Breast epithelium (tissue), 4 donors: ENCODE measurements at regions not wholly inside any gene's neighbourhood (a gene's known extent, or its start where the extent isn't known, plus 50 kb on each side); places are given as distances from the start of the nearest gene placed in this dataset.

Experiments
- DNase-seq, 2 donors: peaks; one replicate each; pipeline ENCODE4 v3.0.0-alpha.2; 2019; ENCODE audit warnings: low spot score in 2 of 2
- H3K27ac ChIP-seq, 2 donors: fragments of 200-600 bp; sonication (generic) in 1 of 2; one replicate each; pipeline ENCODE4 v1.5.1; 2016 to 2019; ENCODE audit warnings: mild to moderate bottlenecking in 1 of 2
- H3K27me3 ChIP-seq, 2 donors: fragments of 200-600 bp; sonication (generic) in 1 of 2; one replicate each; pipeline versions ENCODE4 v1.5.1 to v1.6.0; 2017 to 2019; ENCODE audit warnings: control low read depth in 1 of 2, mild to moderate bottlenecking in 1 of 2
- H3K36me3 ChIP-seq: fragments of 200-600 bp; one replicate; pipeline ENCODE4 v1.5.1; 2019
- H3K4me1 ChIP-seq, 2 donors: fragments of 200-600 bp; sonication (generic); one replicate each; pipeline ENCODE4 v1.5.1; 2016 to 2019; ENCODE audit warnings: control low read depth in 1 of 2
- H3K4me3 ChIP-seq, 3 donors: fragments of 200-600 bp; sonication (generic); 1 replicate in 2 of 3; 2 replicates in 1 of 3; pipeline ENCODE4 v1.5.1; 2016 to 2019; ENCODE audit warnings: mild to moderate bottlenecking in 3 of 3, moderate library complexity in 2 of 3
- H3K9me3 ChIP-seq, 2 donors: fragments of 200-600 bp; sonication (generic) in 1 of 2; one replicate each; pipeline ENCODE4 v1.5.1; 2016 to 2019; ENCODE audit warnings: control low read depth in 1 of 2
- POLR2A ChIP-seq: fragments of 450-650 bp; IDR thresholded peaks from one replicate; pipeline ENCODE4 v1.6.1; 2016; ENCODE audit warnings: antibody characterized with exemption, mild to moderate bottlenecking, moderate library complexity
- POLR2AphosphoS5 ChIP-seq, 3 donors: sonication (generic); formaldehyde crosslinking; IDR thresholded peaks; one replicate each; pipeline ENCODE4 v1.6.1; 2017; ENCODE audit warnings: antibody characterized with exemption in 3 of 3
- intact Hi-C: fragments of 100-400 bp; cut with DNase I; formaldehyde crosslinking; loops from one replicate; pipeline ENCODE4 v1.15.1; 2023; ENCODE audit warnings: low total_unique reads
- TF ChIP-seq, protein P1 (sequence below), 3 donors: fragments of 450-650 bp; IDR thresholded peaks; one replicate each; pipeline ENCODE4 v1.5.1; 2016 to 2017; ENCODE audit warnings: antibody characterized with exemption in 3 of 3, mild to moderate bottlenecking in 3 of 3, moderate library complexity in 3 of 3

DNA sequence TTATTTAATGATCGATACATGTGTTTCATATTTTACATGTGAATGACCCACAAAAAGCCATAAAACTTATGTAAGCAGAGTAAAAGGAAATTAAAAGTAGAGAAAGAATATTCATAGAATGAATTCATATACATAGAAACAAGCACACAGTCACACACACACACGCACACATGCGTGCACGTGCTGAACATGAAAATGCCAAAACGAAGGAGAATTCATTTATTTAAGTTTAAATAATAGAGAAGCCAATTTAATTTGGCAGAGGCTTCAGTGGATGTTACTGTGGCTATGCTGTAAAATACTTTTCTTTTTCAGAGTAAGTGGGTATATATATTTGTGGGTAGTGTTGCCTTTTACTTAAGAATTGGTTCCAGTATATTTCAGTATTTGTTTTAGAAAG lies 145.0 kb upstream of the C21orf91 start:
- no peaks in the 10 kb centered on the region for H3K27me3 ChIP-seq
- TF ChIP-seq, protein P1, sequence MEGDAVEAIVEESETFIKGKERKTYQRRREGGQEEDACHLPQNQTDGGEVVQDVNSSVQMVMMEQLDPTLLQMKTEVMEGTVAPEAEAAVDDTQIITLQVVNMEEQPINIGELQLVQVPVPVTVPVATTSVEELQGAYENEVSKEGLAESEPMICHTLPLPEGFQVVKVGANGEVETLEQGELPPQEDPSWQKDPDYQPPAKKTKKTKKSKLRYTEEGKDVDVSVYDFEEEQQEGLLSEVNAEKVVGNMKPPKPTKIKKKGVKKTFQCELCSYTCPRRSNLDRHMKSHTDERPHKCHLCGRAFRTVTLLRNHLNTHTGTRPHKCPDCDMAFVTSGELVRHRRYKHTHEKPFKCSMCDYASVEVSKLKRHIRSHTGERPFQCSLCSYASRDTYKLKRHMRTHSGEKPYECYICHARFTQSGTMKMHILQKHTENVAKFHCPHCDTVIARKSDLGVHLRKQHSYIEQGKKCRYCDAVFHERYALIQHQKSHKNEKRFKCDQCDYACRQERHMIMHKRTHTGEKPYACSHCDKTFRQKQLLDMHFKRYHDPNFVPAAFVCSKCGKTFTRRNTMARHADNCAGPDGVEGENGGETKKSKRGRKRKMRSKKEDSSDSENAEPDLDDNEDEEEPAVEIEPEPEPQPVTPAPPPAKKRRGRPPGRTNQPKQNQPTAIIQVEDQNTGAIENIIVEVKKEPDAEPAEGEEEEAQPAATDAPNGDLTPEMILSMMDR (IDR thresholded peaks at IDR 0.05) = no peak
- TF ChIP-seq POLR2AphosphoS5 (IDR thresholded peaks at IDR 0.05) (no peak), POLR2A (no peak)
- no peak overlapping the region for H3K4me3 ChIP-seq
- no peaks in the 10 kb centered on the region for H3K9me3 ChIP-seq
- H3K36me3 ChIP-seq = no peaks in the 10 kb centered on the region
- H3K27ac ChIP-seq = no peak overlapping the region
- no peaks in the 10 kb centered on the region for H3K4me1 ChIP-seq
- no peak for DNase-seq
- intact Hi-C loops = no loop called here

DNA sequence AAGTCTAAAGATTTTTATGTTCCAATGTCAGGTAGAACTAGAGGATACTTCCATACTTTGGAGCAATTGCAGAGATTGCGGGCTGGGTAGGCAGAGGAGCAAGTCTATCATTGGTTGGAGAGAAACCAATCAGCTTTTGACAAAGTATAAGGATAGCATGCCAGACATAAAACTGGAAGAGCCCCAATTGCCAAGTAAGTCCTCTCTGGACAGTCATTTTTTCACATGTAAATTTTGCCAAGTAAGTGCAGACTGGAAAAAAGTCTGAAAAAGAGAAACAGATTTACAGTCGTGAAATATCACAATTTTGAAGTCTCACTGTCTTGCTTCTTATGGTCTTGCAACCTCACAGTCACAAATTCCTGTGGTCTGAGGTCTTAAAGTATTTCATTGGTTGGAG lies 131.4 kb upstream of the C21orf91 start:
- TF ChIP-seq POLR2A (no peak), POLR2AphosphoS5 (IDR thresholded peaks at IDR 0.05) (no peak)
- TF ChIP-seq, protein P1 (IDR thresholded peaks at IDR 0.05) = no peak
- Histone ChIP-seq H3K9me3 (no peaks in the 10 kb centered on the region), H3K4me3 (no peak overlapping the region), H3K27ac (no peak overlapping the region), H3K27me3 (no peaks in the 10 kb centered on the region), H3K4me1 (no peaks in the 10 kb centered on the region), H3K36me3 (no peaks in the 10 kb centered on the region)
- intact Hi-C loops = loop anchor here (10.0 kb wide), 1 partner anchor 1074 kb away; no protein-coding TSS in a partner anchor
- no peak for DNase-seq

DNA sequence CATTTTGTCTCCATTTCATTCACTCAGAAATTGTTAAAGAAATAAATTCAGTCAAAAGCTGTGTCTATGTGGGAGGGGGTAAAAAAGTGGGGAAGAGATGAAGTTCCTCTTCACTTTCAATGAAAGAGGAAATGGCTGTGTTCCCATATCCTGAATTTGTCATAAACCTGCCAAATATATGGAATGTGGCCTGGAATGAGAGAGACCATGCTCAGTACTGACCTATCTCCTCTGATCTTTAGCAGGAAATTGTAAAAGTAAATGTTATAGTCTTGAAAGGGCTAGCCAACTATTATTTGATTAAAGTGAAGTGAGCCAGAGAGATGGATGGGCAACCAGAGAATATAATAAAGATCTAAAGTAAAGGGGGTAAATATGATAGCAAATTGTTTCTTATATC lies 130.3 kb upstream of the C21orf91 start:
- no peaks in the 10 kb centered on the region for H3K27me3 ChIP-seq
- no peaks in the 10 kb centered on the region for H3K4me1 ChIP-seq
- no peaks in the 10 kb centered on the region for H3K36me3 ChIP-seq
- no peak overlapping the region for H3K27ac ChIP-seq
- TF ChIP-seq POLR2A (no peak), POLR2AphosphoS5 (IDR thresholded peaks at IDR 0.05) (no peak)
- TF ChIP-seq, protein P1 (IDR thresholded peaks at IDR 0.05) = no peak
- no peaks in the 10 kb centered on the region for H3K9me3 ChIP-seq
- no peak for DNase-seq
- intact Hi-C loops = no loop called here
- H3K4me3 ChIP-seq = no peak overlapping the region

DNA sequence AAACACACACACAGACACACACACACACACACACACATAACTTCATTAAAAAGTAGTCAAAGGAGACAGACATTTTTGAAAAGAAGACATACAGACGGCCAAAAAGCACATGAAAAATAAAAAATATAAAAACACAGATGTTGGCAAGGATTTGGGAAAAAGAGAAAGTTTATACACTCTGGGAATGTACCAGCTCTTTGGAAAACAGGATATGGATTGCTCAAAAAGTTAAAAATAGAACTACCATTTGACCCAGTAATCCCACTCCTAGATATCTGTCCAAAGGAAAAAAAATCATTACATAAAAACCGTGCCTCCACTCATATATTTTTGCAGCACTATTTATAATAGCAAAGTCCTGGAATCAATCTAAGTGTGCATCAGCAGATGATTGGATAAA lies 128.4 kb upstream of the C21orf91 start:
- no peak for DNase-seq
- Histone ChIP-seq H3K36me3 (no peaks in the 10 kb centered on the region), H3K4me1 (no peaks in the 10 kb centered on the region), H3K4me3 (no peak overlapping the region), H3K9me3 (no peaks in the 10 kb centered on the region), H3K27me3 (no peaks in the 10 kb centered on the region), H3K27ac (no peak overlapping the region)
- TF ChIP-seq, protein P1 (IDR thresholded peaks at IDR 0.05) = no peak
- no peak for TF ChIP-seq POLR2A
- TF ChIP-seq POLR2AphosphoS5 (IDR thresholded peaks at IDR 0.05) = no peak
- intact Hi-C loops = no loop called here

DNA sequence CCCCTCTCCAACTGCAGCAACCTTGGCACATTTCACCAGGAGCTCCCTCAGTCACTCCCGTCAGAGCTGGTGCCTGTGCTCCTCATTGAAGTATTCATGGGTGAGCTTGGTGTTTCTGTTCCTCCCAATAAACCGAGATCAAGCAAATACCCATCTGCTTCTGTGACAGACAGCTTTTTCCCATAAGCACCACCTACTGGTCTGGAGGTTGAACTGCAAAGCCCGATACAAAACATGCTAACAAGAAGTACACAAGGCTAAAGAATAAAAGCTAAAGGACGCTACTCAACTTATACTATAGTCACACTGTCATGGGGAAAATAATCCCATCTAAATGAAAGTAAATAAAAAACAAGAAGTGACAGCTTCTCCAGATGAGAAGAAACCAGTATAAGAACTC lies 111.9 kb upstream of the C21orf91 start:
- Histone ChIP-seq H3K27me3 (no peaks in the 10 kb centered on the region), H3K4me3 (no peak overlapping the region), H3K36me3 (no peaks in the 10 kb centered on the region), H3K4me1 (no peaks in the 10 kb centered on the region), H3K9me3 (no peaks in the 10 kb centered on the region), H3K27ac (no peak overlapping the region)
- TF ChIP-seq POLR2A (no peak), POLR2AphosphoS5 (IDR thresholded peaks at IDR 0.05) (no peak)
- TF ChIP-seq, protein P1 (IDR thresholded peaks at IDR 0.05) = no peak
- intact Hi-C loops = no loop called here
- no peak for DNase-seq
